ENCODE measurements at regions not wholly inside any gene's neighbourhood (a gene's known extent, or its start where the extent isn't known, plus 50 kb on each side); places are given as distances from the start of the nearest gene placed in this dataset.

DNA sequence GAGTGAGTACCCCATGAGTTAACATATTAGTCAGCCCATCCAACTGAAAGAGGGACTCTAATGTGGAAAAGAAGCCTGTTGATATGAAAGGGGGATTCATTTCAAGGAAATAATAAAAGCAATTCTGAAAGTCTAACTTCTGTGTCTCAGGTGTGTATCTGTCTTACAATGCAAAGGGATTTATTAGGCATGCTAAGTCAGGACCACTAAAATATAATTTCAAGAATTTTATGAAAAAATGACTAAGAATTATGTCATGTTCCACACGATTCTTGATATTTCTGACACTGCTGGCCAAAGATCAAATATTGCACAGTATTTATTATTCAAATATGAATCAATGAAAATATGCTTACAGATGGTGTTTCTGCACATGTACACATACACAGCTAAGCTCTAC, 130.8 kb downstream of the KLF12 start:
- Histone ChIP-seq H3K4me3 (replicated peaks in 1 of 3; ENCODE audit: low read depth in 2 of 3, low read length in 3 of 3) (no peak overlapping the region), H3K27me3 (ENCODE audit: control insufficient read depth in 2 of 2, insufficient read depth in 2 of 2, low read length in 2 of 2) (no peaks in the 10 kb centered on the region), H3K36me3 (replicated peaks in 1 of 2; ENCODE audit: control insufficient read depth in 1 of 2, insufficient read depth in 2 of 2, low read length in 2 of 2) (no peaks in the 10 kb centered on the region), H3K4me2 (replicated peaks; ENCODE audit: extremely low read depth, low read length, poor library complexity, severe bottlenecking) (no peak overlapping the region), H3K9me3 (replicated peaks in 1 of 2; ENCODE audit: control insufficient read depth in 1 of 2, insufficient read depth in 1 of 2, low read length in 2 of 2) (no peaks in the 10 kb centered on the region), H3K4me1 (ENCODE audit: control insufficient read depth in 1 of 2, insufficient read depth in 2 of 2, low read length in 2 of 2) (no peaks in the 10 kb centered on the region), H2AFZ (ENCODE audit: insufficient read depth, low read depth, low read length, poor library complexity, severe bottlenecking) (no peak overlapping the region), H3K79me2 (ENCODE audit: insufficient read depth, low read length) (no peaks in the 10 kb centered on the region), H3K27ac (ENCODE audit: low read depth in 1 of 2, low read length in 2 of 2) (no peak overlapping the region), H4K20me1 (ENCODE audit: insufficient read depth, low read length) (no peaks in the 10 kb centered on the region), H3K9ac (ENCODE audit: insufficient read depth, low read length, poor library complexity, severe bottlenecking) (no peak overlapping the region)
- no peaks in the 10 kb centered on the region for H3K36me3 Mint-ChIP-seq
- TF ChIP-seq, protein P1, sequence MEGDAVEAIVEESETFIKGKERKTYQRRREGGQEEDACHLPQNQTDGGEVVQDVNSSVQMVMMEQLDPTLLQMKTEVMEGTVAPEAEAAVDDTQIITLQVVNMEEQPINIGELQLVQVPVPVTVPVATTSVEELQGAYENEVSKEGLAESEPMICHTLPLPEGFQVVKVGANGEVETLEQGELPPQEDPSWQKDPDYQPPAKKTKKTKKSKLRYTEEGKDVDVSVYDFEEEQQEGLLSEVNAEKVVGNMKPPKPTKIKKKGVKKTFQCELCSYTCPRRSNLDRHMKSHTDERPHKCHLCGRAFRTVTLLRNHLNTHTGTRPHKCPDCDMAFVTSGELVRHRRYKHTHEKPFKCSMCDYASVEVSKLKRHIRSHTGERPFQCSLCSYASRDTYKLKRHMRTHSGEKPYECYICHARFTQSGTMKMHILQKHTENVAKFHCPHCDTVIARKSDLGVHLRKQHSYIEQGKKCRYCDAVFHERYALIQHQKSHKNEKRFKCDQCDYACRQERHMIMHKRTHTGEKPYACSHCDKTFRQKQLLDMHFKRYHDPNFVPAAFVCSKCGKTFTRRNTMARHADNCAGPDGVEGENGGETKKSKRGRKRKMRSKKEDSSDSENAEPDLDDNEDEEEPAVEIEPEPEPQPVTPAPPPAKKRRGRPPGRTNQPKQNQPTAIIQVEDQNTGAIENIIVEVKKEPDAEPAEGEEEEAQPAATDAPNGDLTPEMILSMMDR (IDR thresholded peaks at IDR 0.05): no peak
- no CpG with 5 or more reads among the region's 1 CpG for WGBS (ENCODE audit: insufficient coverage)
- no peaks in the 10 kb centered on the region for H3K4me1 Mint-ChIP-seq
- H3K4me3 Mint-ChIP-seq: no peak overlapping the region
- intact Hi-C loops (cut with micrococcal nuclease): no loop called here
- no peak overlapping the region for H3K27ac Mint-ChIP-seq
- H3K9me3 Mint-ChIP-seq: peaks cover 0 to 8% (median 0%) of the 10 kb centered on the region in 7 donors
- H3K27me3 Mint-ChIP-seq (ENCODE audit: low read depth in 3 of 3): no peaks in the 10 kb centered on the region
- no peak for DNase-seq

DNA sequence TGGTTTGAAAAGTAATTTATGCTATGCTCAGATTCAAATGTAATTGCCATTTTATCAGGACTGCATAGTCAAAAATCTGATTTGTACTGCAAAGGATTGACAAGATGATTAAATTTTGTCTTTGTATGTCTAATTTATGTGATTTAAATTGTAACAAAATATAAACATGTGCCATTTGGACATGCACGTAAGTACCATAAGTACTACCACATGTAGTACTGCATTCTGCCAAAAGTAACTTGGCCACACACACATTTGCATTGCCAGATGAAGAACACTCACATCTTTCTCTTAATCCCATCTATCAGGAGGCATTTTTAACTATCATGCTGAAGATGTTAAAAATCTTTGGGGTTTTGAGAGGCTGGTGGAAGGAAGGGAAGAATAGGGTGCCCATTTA, 133.3 kb downstream of the KLF12 start:
- H3K9me3 Mint-ChIP-seq: no peaks in the 10 kb centered on the region

More for the DNA sequence above, 133.3 kb downstream of the KLF12 start:
- no peaks in the 10 kb centered on the region for H3K79me2 ChIP-seq (ENCODE audit: insufficient read depth, low read length)
- no peak for DNase-seq
- H3K9ac ChIP-seq (ENCODE audit: insufficient read depth, low read length, poor library complexity, severe bottlenecking): no peak overlapping the region
- H3K36me3 ChIP-seq (replicated peaks in 1 of 2; ENCODE audit: control insufficient read depth in 1 of 2, insufficient read depth in 2 of 2, low read length in 2 of 2): no peaks in the 10 kb centered on the region
- H3K4me2 ChIP-seq (replicated peaks; ENCODE audit: extremely low read depth, low read length, poor library complexity, severe bottlenecking): no peak overlapping the region
- 100% methylated on average over 1 of the region's 1 CpG for WGBS (ENCODE audit: insufficient coverage)
- no peaks in the 10 kb centered on the region for H3K4me1 ChIP-seq (ENCODE audit: control insufficient read depth in 1 of 2, insufficient read depth in 2 of 2, low read length in 2 of 2)
- H3K27me3 ChIP-seq (ENCODE audit: control insufficient read depth in 2 of 2, insufficient read depth in 2 of 2, low read length in 2 of 2): no peaks in the 10 kb centered on the region
- no peak overlapping the region for H2AFZ ChIP-seq (ENCODE audit: insufficient read depth, low read depth, low read length, poor library complexity, severe bottlenecking)
- H3K27ac Mint-ChIP-seq: no peak overlapping the region
- H4K20me1 ChIP-seq (ENCODE audit: insufficient read depth, low read length): no peaks in the 10 kb centered on the region
- TF ChIP-seq, protein P1 (IDR thresholded peaks at IDR 0.05): no peak
- no peak overlapping the region for H3K4me3 Mint-ChIP-seq
- no peak overlapping the region for H3K27ac ChIP-seq (ENCODE audit: low read depth in 1 of 2, low read length in 2 of 2)
- H3K27me3 Mint-ChIP-seq (ENCODE audit: low read depth in 3 of 3): no peaks in the 10 kb centered on the region
- no peaks in the 10 kb centered on the region for H3K36me3 Mint-ChIP-seq
- intact Hi-C loops (cut with micrococcal nuclease): no loop called here
- H3K9me3 ChIP-seq (replicated peaks in 1 of 2; ENCODE audit: control insufficient read depth in 1 of 2, insufficient read depth in 1 of 2, low read length in 2 of 2): no peaks in the 10 kb centered on the region
- no peak overlapping the region for H3K4me3 ChIP-seq (replicated peaks in 1 of 3; ENCODE audit: low read depth in 2 of 3, low read length in 3 of 3)
- H3K4me1 Mint-ChIP-seq: no peaks in the 10 kb centered on the region

All from CD14-positive monocyte (primary cell).